Natural killer cell (primary cell): ENCODE measurements at regions not wholly inside any gene's neighbourhood (a gene's known extent, or its start where the extent isn't known, plus 50 kb on each side); places are given as distances from the start of the nearest gene placed in this dataset.

Experiments
- ATAC-seq, 3 donors: fragments of 150-1000 bp in 2 of 3; fragments of 200-7000 bp in 1 of 3; cut with Tn5 transposase; 1 replicate in 1 of 3; 2 replicates in 2 of 3; pipeline ENCODE4 v1.10.0; 2021; ENCODE audit warnings: mild to moderate bottlenecking in 2 of 3, moderate library complexity in 2 of 3
- DNase-seq, 2 donors: peaks; one replicate each; pipeline versions ENCODE4 v3.0.0 to v3.0.0-alpha.2; 2013 to 2021; ENCODE audit warnings: mixed read lengths in 1 of 2
- H3K27ac ChIP-seq: one replicate; pipeline ENCODE4 v1.5.1; 2013; ENCODE audit warnings: mild to moderate bottlenecking, low read length
- H3K27me3 ChIP-seq: one replicate; pipeline ENCODE4 v1.6.1; 2013; ENCODE audit warnings: low read length; ENCODE audit not compliant: control insufficient read depth, insufficient read depth
- H3K36me3 ChIP-seq: one replicate; pipeline ENCODE4 v1.6.1; 2013; ENCODE audit warnings: low read length; ENCODE audit not compliant: control insufficient read depth, insufficient read depth
- H3K4me1 ChIP-seq: one replicate; pipeline ENCODE4 v1.6.1; 2013; ENCODE audit warnings: low read length; ENCODE audit not compliant: control insufficient read depth, insufficient read depth
- H3K4me3 ChIP-seq: one replicate; pipeline ENCODE4 v1.5.1; 2013; ENCODE audit warnings: low read length
- H3K9me3 ChIP-seq: one replicate; pipeline ENCODE4 v1.6.1; 2013; ENCODE audit warnings: low read length; ENCODE audit not compliant: control insufficient read depth, insufficient read depth
- H3K27ac Mint-ChIP-seq, 2 donors: one replicate each; pipeline ENCODE4 v1.8.0; 2022; ENCODE audit warnings: mild to moderate bottlenecking in 2 of 2, mixed read lengths in 2 of 2, moderate library complexity in 1 of 2
- H3K27me3 Mint-ChIP-seq, 2 donors: one replicate each; pipeline ENCODE4 v1.8.0; 2022; ENCODE audit warnings: low read depth in 2 of 2, mixed read lengths in 2 of 2
- H3K36me3 Mint-ChIP-seq: one replicate; pipeline ENCODE4 v1.8.0; 2022; ENCODE audit warnings: mixed read lengths
- H3K4me1 Mint-ChIP-seq, 2 donors: one replicate each; pipeline ENCODE4 v1.8.0; 2022; ENCODE audit warnings: mixed read lengths in 2 of 2
- H3K4me3 Mint-ChIP-seq: one replicate; pipeline ENCODE4 v1.8.0; 2022; ENCODE audit warnings: mild to moderate bottlenecking, moderate library complexity, mixed read lengths
- H3K9me3 Mint-ChIP-seq, 2 donors: one replicate each; pipeline ENCODE4 v1.8.0; 2022; ENCODE audit warnings: mixed read lengths in 2 of 2
- WGBS: methylation state at CpG from one replicate; pipeline ENCODE4 v1.1.7; 2013; ENCODE audit warnings: missing lambda C conversion rate; ENCODE audit not compliant: insufficient coverage; 5-methylcytosine and 5-hydroxymethylcytosine counted together
- intact Hi-C: fragments of 100-400 bp; cut with micrococcal nuclease; formaldehyde crosslinking; loops from one replicate; pipeline ENCODE4 v1.14.2; 2022
- TF ChIP-seq, protein P1 (sequence below): fragments of 200-600 bp; IDR thresholded peaks from one replicate; pipeline ENCODE4 v1.8.0; 2022; ENCODE audit warnings: antibody characterized with exemption

DNA sequence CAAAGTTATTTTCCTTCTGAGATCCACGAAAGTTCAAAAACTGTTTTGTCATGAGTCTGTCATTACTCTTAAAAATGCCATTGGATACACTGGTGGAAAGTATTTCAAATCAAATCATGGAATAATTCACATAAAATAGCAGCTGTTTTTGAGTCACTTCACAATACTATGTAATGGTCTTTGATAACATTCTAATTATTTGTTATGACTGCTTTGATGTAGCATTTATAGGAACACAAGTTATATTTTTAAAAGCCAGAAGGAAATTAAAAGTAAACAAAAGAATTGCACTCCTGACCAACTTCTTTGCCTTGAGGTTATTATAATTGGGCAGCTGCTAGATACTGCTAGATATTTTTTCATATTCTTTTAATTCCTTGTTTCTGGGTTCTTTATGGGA is 473.2 kb downstream of the CCER1 start:
- no peak for DNase-seq
- WGBS: no CpG with 5 or more reads among the region's 1 CpG
- H3K4me3 ChIP-seq: no peak overlapping the region
- H3K36me3 ChIP-seq: no peaks in the 10 kb centered on the region
- Mint-ChIP-seq H3K9me3 (peaks cover 0 to 7% of the 10 kb centered on the region in 2 donors), H3K4me3 (no peak overlapping the region), H3K36me3 (no peaks in the 10 kb centered on the region), H3K27me3 (no peaks in the 10 kb centered on the region), H3K4me1 (no peaks in the 10 kb centered on the region), H3K27ac (no peak overlapping the region)
- ATAC-seq: no peak
- H3K4me1 ChIP-seq: no peaks in the 10 kb centered on the region
- TF ChIP-seq, protein P1, sequence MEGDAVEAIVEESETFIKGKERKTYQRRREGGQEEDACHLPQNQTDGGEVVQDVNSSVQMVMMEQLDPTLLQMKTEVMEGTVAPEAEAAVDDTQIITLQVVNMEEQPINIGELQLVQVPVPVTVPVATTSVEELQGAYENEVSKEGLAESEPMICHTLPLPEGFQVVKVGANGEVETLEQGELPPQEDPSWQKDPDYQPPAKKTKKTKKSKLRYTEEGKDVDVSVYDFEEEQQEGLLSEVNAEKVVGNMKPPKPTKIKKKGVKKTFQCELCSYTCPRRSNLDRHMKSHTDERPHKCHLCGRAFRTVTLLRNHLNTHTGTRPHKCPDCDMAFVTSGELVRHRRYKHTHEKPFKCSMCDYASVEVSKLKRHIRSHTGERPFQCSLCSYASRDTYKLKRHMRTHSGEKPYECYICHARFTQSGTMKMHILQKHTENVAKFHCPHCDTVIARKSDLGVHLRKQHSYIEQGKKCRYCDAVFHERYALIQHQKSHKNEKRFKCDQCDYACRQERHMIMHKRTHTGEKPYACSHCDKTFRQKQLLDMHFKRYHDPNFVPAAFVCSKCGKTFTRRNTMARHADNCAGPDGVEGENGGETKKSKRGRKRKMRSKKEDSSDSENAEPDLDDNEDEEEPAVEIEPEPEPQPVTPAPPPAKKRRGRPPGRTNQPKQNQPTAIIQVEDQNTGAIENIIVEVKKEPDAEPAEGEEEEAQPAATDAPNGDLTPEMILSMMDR: no peak
- H3K9me3 ChIP-seq: no peaks in the 10 kb centered on the region
- no peak overlapping the region for H3K27ac ChIP-seq
- intact Hi-C loops: no loop called here
- H3K27me3 ChIP-seq: no peaks in the 10 kb centered on the region

DNA sequence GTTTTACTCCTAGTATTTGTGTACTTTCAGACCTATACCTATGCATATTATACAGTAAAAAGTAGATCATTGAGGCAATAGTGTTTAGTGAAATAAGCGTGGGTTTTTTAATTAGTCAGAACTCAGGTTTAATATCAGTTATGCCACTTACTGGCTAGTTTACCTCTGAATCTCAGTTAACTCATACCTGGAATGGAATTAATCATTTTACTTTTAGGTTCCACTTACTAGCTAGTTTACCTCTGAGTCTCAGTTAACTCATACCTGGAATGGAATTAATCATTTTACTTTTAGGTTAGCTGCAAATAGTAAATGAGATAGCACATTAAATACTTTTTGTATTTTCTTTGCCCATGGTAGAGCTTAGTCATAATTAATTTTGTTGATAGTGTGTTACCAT is 475.7 kb downstream of the CCER1 start:
- TF ChIP-seq, protein P1: no peak
- H3K36me3 Mint-ChIP-seq: no peaks in the 10 kb centered on the region
- no peak overlapping the region for H3K4me3 ChIP-seq
- no peaks in the 10 kb centered on the region for H3K36me3 ChIP-seq
- no peaks in the 10 kb centered on the region for H3K4me1 Mint-ChIP-seq
- H3K4me3 Mint-ChIP-seq: no peak overlapping the region
- H3K9me3 Mint-ChIP-seq: peaks cover 4 to 8% of the 10 kb centered on the region in 2 donors
- H3K27ac ChIP-seq: no peak overlapping the region
- intact Hi-C loops: no loop called here
- no CpG with 5 or more reads among the region's 1 CpG for WGBS
- H3K9me3 ChIP-seq: no peaks in the 10 kb centered on the region
- DNase-seq (no peak), ATAC-seq (no peak)
- H3K27me3 Mint-ChIP-seq: no peaks in the 10 kb centered on the region
- H3K4me1 ChIP-seq: no peaks in the 10 kb centered on the region
- H3K27me3 ChIP-seq: no peaks in the 10 kb centered on the region
- H3K27ac Mint-ChIP-seq: no peak overlapping the region

DNA sequence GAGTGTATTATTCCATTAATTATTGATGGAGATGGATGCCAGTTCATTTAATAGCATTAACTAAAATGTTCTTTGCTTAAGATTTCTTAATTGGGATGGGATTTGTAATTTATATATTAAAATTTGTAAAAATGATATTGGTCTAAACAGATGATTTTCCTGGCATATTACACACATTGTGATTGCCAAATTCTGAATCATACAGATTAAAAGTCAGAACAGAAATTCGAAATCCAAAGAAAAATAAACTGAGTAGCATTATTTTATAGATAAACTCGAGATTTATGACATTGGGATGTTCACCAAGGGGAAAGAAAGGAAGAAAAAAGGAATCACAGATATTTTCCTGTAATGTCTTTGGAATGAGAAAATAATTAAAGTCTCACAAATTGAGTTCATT is 481.1 kb downstream of the CCER1 start:
- ATAC-seq: no peak
- no peak overlapping the region for H3K4me3 ChIP-seq
- WGBS: 56% methylated on average over 1 of the region's 2 CpGs
- no peaks in the 10 kb centered on the region for H3K4me1 ChIP-seq
- H3K27ac ChIP-seq: no peak overlapping the region
- H3K36me3 ChIP-seq: no peaks in the 10 kb centered on the region
- no peak overlapping the region for H3K4me3 Mint-ChIP-seq
- peaks cover 5% of the 10 kb centered on the region for H3K9me3 ChIP-seq
- no peak overlapping the region for H3K27ac Mint-ChIP-seq
- no peaks in the 10 kb centered on the region for H3K27me3 ChIP-seq
- H3K9me3 Mint-ChIP-seq: peaks cover 12 to 13% of the 10 kb centered on the region in 2 donors
- no peaks in the 10 kb centered on the region for H3K36me3 Mint-ChIP-seq
- no peaks in the 10 kb centered on the region for H3K4me1 Mint-ChIP-seq
- DNase-seq: no peak
- intact Hi-C loops: no loop called here
- no peaks in the 10 kb centered on the region for H3K27me3 Mint-ChIP-seq
- TF ChIP-seq, protein P1: no peak

DNA sequence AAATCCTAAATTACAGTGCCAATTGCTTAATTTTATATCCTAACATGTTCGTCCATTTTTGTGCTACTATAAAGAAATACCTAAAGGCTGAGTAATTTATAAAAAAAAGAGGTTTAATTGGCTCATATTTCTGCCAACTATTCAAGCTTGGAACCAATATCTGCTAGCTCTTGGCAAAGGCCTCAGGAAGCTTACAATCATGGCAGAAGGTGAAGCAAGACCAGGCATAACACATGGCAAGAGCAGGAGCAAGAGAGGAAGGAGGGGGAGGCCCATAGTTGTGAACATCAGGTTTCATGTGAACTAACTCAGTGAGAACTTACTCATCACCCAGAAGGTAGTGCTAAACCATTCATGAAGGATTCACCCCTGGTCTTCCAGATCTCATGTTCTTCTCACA is 494.3 kb downstream of the CCER1 start:
- no peak overlapping the region for H3K4me3 ChIP-seq
- no peaks in the 10 kb centered on the region for H3K36me3 ChIP-seq
- Mint-ChIP-seq H3K36me3 (no peaks in the 10 kb centered on the region), H3K4me1 (no peaks in the 10 kb centered on the region), H3K9me3 (peaks cover 12 to 14% of the 10 kb centered on the region in 2 donors), H3K27me3 (no peaks in the 10 kb centered on the region), H3K4me3 (no peak overlapping the region), H3K27ac (no peak overlapping the region)
- H3K9me3 ChIP-seq: no peaks in the 10 kb centered on the region
- WGBS: no CpG with 5 or more reads among the region's 1 CpG
- intact Hi-C loops: no loop called here
- H3K27ac ChIP-seq: no peak overlapping the region
- no peaks in the 10 kb centered on the region for H3K27me3 ChIP-seq
- TF ChIP-seq, protein P1: no peak
- H3K4me1 ChIP-seq: no peaks in the 10 kb centered on the region
- no peak for ATAC-seq
- DNase-seq: no peak
